NCI-H187 treated with DMSO at 0.1 percent for 48 hours (cell line): ENCODE measurements at regions not wholly inside any gene's neighbourhood (a gene's known extent, or its start where the extent isn't known, plus 50 kb on each side); places are given as distances from the start of the nearest gene placed in this dataset.
A peak's percentile ranks its signal among the peaks of the same experiment; 100 is the strongest.

Source experiments
- DNase-seq: peaks from one replicate; lab custom pipeline; 2025; lab: John Stamatoyannopoulos, UW

- no peak for DNase-seq
Observed at GRCh38 chr2:240226672-240227537, 86.4 kb upstream of the OTOS start.

GRCh38 chr2:240227538-240228428 is 87.3 kb upstream of the OTOS start:
- no peak for DNase-seq

GRCh38 chr2:240229005-240229404 is 88.5 kb upstream of the OTOS start:
- no peak for DNase-seq

- no peak for DNase-seq
Observed at GRCh38 chr2:240229603-240230235, 89.3 kb upstream of the OTOS start.

GRCh38 chr2:240230291-240230931 is 90.0 kb upstream of the OTOS start:
- DNase-seq: no peak

GRCh38 chr2:240231838-240232244 is 91.4 kb upstream of the OTOS start:
- no peak for DNase-seq

- DNase-seq: no peak
Observed at GRCh38 chr2:240232264-240232915, 91.9 kb upstream of the OTOS start.

- DNase-seq: peak; percentile 20
Observed at GRCh38 chr2:240232961-240233884, 92.8 kb upstream of the OTOS start.

GRCh38 chr2:240233885-240234502 is 93.5 kb upstream of the OTOS start:
- no peak for DNase-seq

- DNase-seq: no peak
Observed at GRCh38 chr2:240234503-240234951, 94.1 kb upstream of the OTOS start.

GRCh38 chr2:240235149-240235803 is 94.8 kb upstream of the OTOS start:
- no peak for DNase-seq

GRCh38 chr2:240235811-240236210 is 95.4 kb upstream of the OTOS start:
- no peak for DNase-seq

GRCh38 chr2:240236217-240237111 is 96.0 kb upstream of the OTOS start:
- DNase-seq: peak; percentile 39

GRCh38 chr2:240237609-240238174 is 97.2 kb upstream of the OTOS start:
- DNase-seq: no peak

- no peak for DNase-seq
Observed at GRCh38 chr2:240238201-240238600, 97.7 kb upstream of the OTOS start.

- no peak for DNase-seq
Observed at GRCh38 chr2:240238786-240239185, 98.3 kb upstream of the OTOS start.

GRCh38 chr2:240239325-240239724 is 98.9 kb upstream of the OTOS start:
- DNase-seq: no peak
